ENCODE measurements at regions not wholly inside any gene's neighbourhood (a gene's known extent, or its start where the extent isn't known, plus 50 kb on each side); places are given as distances from the start of the nearest gene placed in this dataset.
"Not testable (repeated sequence)": the region's sequence is repeated elsewhere in the genome, so short reads cannot be mapped to it uniquely, and the experiment has no call there.

DNA sequence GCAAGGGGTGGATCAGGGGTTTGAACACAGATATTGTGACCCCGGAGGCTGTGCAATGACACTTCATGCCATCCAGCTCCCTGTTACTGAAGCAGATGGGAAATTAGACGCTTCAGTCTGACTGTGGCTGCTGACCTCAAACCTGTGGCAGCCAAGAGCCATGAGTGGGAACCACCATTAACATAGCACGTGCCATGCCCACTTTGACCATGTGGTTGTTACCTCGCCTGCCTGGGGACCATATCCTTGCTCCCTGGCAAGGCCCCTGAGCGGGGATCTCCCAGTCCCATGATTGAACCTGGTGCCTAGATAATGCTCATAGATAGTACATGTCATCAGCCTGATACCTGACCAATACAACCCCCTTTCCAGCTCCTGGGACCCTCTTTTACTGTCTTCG lies 68.9 kb downstream of the CYP26B1 start:
- no peak for DNase-seq (ENCODE audit: low read depth)

DNA sequence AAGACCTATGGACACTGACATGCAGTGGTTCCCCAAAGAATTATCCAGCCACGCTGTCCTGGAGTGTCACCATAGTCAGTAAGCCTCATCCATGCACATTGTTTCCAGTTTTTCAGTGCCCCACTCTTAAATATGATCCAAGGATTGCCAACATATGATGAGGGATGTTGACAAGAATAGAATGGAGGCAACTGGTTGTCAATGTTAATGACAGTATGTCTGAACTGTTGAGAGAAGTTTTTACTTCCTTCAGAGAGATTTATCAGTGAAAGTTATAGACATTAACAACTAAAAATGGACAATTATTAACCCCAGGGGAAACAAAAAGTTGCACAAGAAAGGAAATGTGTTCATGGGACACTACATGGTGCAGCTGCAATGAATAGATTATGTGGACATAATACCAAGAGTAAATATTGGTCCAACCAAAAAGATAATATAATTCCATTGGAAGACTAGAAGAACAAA lies 69.9 kb downstream of the CYP26B1 start:
- DNase-seq (ENCODE audit: low read depth): no peak

DNA sequence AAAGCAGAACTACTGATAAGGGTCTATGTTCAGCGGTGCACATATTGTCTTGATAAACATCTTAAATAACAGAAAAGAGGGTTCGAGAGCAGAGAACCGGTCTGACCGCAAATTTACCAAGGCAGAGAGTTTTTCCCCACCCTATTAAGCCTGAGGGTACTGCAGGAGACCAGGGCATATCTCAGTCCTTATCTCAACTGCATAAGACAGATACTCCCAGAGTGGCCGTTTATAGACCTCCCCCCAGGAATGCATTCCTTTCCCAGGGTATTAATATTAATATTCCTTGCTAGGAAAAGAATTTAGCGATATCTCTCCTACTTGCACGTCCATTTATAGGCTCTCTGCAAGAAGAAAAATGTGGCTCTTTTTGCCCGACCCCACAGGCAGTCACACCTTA lies 74.3 kb downstream of the CYP26B1 start:
- DNase-seq (ENCODE audit: low read depth): not testable (repeated sequence)

- not testable (repeated sequence) for DNase-seq (ENCODE audit: low read depth)
Measured at GRCh38 chr2:72064197-72064596, 83.5 kb downstream of the CYP26B1 start.

GRCh38 chr2:72062336-72062735 lies 85.3 kb downstream of the CYP26B1 start:
- DNase-seq (ENCODE audit: low read depth): no peak

DNA sequence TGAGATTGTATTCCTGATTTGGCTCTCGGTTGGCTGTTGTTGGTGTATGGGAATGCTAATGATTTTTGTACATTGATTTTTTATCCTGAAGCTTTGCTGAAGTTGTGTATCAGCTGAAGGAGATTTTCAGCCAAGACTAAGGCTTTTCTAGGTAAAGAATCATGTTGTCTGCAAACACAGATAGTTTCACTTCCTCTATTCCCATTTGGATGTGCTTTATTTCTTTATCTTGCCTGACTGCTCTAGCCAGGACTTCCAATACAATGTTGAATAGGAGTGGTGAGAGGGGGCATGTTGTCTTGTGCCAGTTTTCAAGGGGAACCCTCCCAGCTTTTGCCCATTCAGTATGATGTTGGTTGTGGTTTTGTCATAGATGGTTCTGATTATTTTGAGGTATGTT lies 90.4 kb downstream of the CYP26B1 start:
- no peak for DNase-seq (ENCODE audit: low read depth)

GRCh38 chr2:72051971-72052505 lies 95.6 kb downstream of the CYP26B1 start:
- DNase-seq (ENCODE audit: low read depth): no peak

DNA sequence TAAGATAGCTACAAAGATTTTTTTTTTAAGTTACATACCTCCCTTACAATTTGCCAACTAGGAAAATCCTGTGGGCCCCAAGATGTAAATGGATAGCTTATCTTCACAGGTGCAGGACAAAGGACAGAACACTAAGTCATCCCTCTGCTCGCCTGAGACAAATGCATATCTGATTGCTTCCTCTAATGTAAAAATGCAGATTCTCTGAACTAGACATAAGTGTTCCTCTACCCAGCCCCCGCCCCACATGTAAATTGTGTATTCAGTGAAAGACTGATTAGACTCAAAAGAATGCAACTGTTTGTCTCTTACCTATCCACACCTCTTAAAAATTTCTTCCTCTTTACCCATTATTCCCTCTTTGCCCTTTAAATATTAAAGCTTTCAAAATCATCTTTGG lies 96.5 kb downstream of the CYP26B1 start:
- DNase-seq (ENCODE audit: low read depth): no peak

GRCh38 chr2:72050734-72051133 lies 96.9 kb downstream of the CYP26B1 start:
- DNase-seq (ENCODE audit: low read depth): no peak

DNA sequence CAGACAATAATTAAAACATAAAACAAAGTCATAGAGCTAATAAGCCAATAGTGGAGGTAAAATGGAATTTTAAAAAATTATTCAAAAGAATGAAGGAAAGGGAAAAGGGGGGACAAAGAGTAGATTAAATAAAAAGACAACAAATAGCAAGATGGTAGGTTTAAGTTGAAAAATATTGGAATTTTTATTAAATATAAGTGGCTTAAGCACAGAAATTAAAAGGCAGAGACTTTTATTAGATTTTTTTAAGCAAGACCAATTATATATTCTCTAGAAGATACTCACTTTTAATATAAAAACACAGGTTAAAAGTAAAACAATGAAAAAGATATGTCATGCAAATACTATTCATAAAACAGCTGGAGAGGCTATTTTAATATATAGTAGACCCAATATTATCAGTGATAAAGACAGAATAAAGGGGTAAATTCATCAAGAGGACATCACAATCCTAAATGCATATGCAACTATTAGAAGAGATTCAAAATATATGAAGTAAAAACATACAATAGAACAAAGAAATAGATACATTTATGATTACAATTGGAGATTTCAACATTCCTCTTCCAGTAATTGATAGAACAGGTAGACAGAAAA lies 98.7 kb downstream of the CYP26B1 start:
- no peak for DNase-seq (ENCODE audit: low read depth)

GRCh38 chr2:72043985-72044384 lies 103.7 kb downstream of the CYP26B1 start:
- DNase-seq (ENCODE audit: low read depth): no peak

- no peak for DNase-seq (ENCODE audit: low read depth)
Measured at GRCh38 chr2:72041638-72042111, 106.0 kb downstream of the CYP26B1 start.

DNA sequence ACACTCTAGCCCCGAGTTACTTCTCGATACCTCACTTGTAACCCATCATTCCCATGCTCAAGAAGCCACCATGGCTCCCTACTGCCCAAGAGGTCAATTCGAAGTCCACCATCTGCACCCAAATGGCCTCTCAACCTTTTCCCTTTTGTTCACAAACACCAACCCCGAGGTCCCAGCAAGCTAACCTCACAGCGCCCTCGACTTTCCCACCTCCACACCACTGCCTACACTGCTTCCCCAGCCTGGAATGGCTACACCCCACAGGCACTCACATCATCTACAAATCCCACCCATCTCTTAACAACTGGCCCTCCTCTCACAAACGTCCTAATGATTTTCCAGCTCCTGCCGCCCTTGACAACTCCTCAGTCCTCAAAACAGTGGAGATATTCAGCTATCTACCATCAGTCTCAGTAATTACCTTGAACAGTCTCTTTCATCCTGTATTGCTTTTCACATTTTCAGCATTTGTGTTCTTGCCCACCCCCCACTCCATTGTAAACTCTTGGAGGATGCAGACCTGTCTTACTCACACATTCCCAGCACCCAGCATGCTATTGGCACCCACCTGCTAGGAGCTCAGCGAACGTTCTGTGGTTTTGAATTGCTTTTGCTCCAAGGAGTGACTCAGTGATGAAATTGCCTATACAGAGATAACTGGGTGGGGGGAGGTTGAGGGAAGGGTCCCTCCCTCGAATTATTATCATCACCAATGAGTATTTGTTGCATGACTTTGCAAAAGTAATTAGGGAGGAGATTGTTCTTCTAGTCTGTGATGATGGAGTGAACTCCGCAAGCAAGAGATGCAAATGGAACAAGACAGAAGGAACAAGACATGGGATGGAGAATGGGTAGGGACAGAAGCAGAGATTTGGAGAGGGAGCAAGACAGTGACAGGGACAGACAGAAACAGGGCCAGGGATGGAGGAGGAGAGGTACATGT lies 106.8 kb downstream of the CYP26B1 start:
- DNase-seq (ENCODE audit: low read depth): no peak

DNA sequence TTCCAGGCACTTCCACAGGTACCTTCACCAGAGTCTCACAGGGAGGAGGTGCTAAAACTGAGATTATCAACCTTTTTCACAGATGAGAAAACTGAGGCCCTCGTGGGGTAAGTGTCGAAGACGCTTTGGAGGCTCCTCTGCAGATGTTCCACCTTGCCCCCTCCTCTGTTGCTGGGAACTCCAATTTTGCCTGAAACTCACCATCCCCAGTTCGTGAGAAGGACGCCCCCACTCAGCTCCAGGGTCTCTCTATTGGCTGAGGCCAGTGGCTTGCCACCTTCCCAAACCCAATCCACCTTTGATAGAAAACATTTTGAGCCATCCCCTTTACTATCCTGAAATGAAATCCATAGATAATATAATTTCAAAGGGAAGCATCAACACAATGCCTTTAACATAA lies 109.1 kb downstream of the CYP26B1 start:
- no peak for DNase-seq (ENCODE audit: low read depth)

DNA sequence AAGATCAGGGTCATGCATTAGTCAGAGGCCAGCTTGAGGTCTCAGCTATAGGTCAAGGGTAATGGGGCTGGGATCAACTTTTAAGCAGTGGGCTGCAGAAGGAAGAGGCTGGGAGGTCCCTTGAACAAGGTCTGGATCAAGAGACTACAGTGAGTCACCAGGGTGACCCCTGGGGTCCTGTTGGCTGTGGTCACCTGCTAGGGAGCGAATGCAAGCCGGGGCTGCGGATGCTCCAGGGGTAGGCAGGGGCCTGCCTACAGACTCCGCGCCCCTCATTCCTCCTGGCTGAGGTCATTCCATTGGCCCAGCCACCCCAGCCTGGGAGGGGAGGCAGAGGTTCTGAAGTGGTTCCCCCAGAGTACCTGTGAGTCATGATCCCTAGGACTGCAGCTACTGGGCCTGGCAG lies 110.4 kb downstream of the CYP26B1 start:
- no peak for DNase-seq (ENCODE audit: low read depth)

DNA sequence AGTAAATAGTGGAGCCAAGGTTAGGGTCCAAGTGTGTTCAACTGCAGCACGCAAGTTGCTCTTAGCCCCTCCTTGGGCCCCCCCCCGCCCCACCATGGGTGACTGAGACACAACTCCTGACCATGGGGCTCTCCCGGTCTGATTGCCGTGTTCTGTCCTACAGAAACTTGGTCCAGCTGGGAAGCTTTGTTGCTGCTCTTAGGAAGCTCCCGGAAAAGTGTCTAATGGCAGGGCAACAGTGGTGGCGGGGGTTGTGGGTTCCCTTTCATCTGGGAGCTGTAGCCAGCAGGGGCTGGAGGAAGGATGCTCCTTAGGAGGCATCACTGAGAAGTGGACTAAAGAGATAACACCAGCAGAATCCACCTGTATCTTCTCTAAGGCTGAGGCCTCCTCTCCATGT lies 111.1 kb downstream of the CYP26B1 start:
- no peak for DNase-seq (ENCODE audit: low read depth)

GRCh38 chr2:72036173-72036545 lies 111.5 kb downstream of the CYP26B1 start:
- no peak for DNase-seq (ENCODE audit: low read depth)

DNA sequence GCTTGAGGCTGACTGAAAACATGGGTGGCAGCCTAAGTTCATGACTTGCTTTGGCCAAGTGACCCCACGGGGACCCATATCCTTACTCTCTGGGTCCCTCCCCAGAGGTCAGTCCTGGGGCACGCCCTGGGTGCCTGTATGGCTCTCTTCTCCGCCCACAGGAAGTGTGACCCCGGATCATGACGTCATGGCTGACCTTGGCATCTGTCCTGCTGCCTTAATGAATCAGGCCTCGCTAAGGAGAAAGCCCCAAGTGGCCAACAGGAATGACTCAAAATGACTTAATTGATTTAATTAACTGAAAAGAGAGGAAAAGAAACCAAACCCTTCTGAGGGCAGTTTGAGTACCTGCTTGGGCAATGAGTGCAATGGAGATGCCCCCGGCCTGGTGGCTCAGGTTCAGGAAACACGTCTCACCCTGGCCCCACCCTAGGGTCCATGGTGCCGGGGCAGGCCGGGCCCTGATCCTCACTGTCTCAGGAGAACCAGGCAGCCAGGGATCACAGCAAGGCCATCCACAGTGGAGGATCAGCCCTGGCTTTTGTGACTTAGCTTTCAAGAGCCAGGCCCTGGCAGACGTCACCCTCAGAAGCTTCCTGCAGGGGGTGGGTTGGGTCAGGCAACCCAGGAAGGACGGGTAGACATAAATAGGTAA lies 112.0 kb downstream of the CYP26B1 start:
- no peak for DNase-seq (ENCODE audit: low read depth)

- no peak for DNase-seq (ENCODE audit: low read depth)
Measured at GRCh38 chr2:72034353-72035095, 113.1 kb downstream of the CYP26B1 start.

DNA sequence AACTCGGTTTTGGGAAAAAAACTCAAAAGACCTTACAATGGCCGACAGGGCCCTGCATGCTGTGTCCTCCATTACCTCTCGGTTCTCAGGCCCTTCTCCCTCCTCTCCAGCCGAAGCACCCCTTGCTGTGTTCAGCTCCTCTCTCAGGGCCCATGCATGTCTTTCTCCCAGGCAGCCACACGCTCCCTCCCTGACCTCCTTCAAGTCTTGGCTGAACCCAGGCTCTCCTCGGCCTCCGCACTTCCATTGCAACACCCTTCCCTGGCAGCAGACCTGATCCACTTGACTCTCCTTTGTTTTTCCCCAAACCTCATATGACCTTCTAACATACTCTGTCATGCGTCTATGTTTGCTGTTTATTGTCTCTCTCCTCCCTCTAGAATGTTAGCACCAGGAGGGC lies 114.0 kb downstream of the CYP26B1 start:
- DNase-seq (ENCODE audit: low read depth): no peak

GRCh38 chr2:72032481-72033041 lies 115.1 kb downstream of the CYP26B1 start:
- DNase-seq (ENCODE audit: low read depth): no peak
